Neural cell (in vitro differentiated cells): ENCODE measurements at regions not wholly inside any gene's neighbourhood (a gene's known extent, or its start where the extent isn't known, plus 50 kb on each side); places are given as distances from the start of the nearest gene placed in this dataset.

ENCODE experiments used
- H2AFZ ChIP-seq: fragments of 200-600, 300-800 bp; sonication (generic), shearing (Covaris generic); 2 replicates; pipeline ENCODE4 v1.6.0; 2014; ENCODE audit warnings: low read depth, mild to moderate bottlenecking, antibody characterized with exemption, low read length, moderate library complexity
- H3F3A ChIP-seq: fragments of 200-600 bp; shearing (Covaris generic); 2 replicates; pipeline ENCODE4 v1.6.1; 2016; ENCODE audit warnings: mild to moderate bottlenecking, moderate library complexity, mixed read lengths, antibody characterized with exemption, low read length; ENCODE audit not compliant: insufficient read depth, poor library complexity, severe bottlenecking
- H3K27ac ChIP-seq: fragments of 200-600, 300-800 bp; sonication (generic), shearing (Covaris generic); 2 replicates; pipeline ENCODE4 v1.5.1; 2014; ENCODE audit warnings: mild to moderate bottlenecking, low read length, moderate library complexity
- H3K27me3 ChIP-seq: fragments of 300-800, 200-600 bp; sonication (generic), shearing (Covaris generic); 2 replicates; pipeline ENCODE4 v1.6.0; 2014; ENCODE audit warnings: mild to moderate bottlenecking, low read depth, low read length, moderate library complexity; ENCODE audit not compliant: insufficient read depth
- H3K36me3 ChIP-seq: fragments of 300-800, 200-600 bp; sonication (generic), shearing (Covaris generic); 2 replicates; pipeline ENCODE4 v1.5.1; 2014; ENCODE audit warnings: mild to moderate bottlenecking, antibody characterized with exemption, low read length, moderate library complexity; ENCODE audit not compliant: insufficient read depth
- H3K4me2 ChIP-seq: fragments of 300-800, 200-600 bp; sonication (generic), shearing (Covaris generic); 2 replicates; pipeline ENCODE4 v1.6.0; 2014; ENCODE audit warnings: mild to moderate bottlenecking, low read length
- H3K4me3 ChIP-seq: fragments of 300-800, 200-600 bp; sonication (generic), shearing (Covaris generic); 2 replicates; pipeline ENCODE4 v1.5.1; 2014; ENCODE audit warnings: mild to moderate bottlenecking, low read length, moderate library complexity
- H3K79me2 ChIP-seq: fragments of 200-600 bp; shearing (Covaris generic); replicated peaks from 2 replicates; pipeline ENCODE4 v1.6.0; 2014; ENCODE audit warnings: mild to moderate bottlenecking, low read length, moderate library complexity; ENCODE audit not compliant: insufficient read depth
- H3K9ac ChIP-seq: fragments of 300-800, 200-600 bp; sonication (generic), shearing (Covaris generic); 2 replicates; pipeline ENCODE4 v1.6.1; 2016; ENCODE audit warnings: mild to moderate bottlenecking, low read length, mixed read lengths
- H3K9me2 ChIP-seq: fragments of 200-600 bp; shearing (Covaris generic); 2 replicates; pipeline ENCODE4 v1.6.1; 2016; ENCODE audit warnings: mild to moderate bottlenecking, low read length, mixed read lengths; ENCODE audit not compliant: insufficient read depth
- H3K9me3 ChIP-seq: fragments of 200-600, 300-800 bp; sonication (generic), shearing (Covaris generic); 2 replicates; pipeline ENCODE4 v1.6.1; 2016; ENCODE audit warnings: mild to moderate bottlenecking, mixed run types, low read length, moderate library complexity, mixed read lengths
- H4K20me1 ChIP-seq: fragments of 200-600 bp; shearing (Covaris generic); 2 replicates; pipeline ENCODE4 v1.6.1; 2016; ENCODE audit warnings: mild to moderate bottlenecking, mixed run types; ENCODE audit not compliant: insufficient read depth
- EP300 ChIP-seq: fragments of 450-650 bp; conservative IDR thresholded peaks from 2 replicates; pipeline ENCODE4 v1.6.1; 2014; ENCODE audit warnings: antibody characterized with exemption, mild to moderate bottlenecking, moderate library complexity; ENCODE audit not compliant: poor library complexity, severe bottlenecking
- EZH2 ChIP-seq: fragments of 200-600, 300-800 bp; shearing (Covaris generic), sonication (generic); IDR thresholded peaks from 2 replicates; pipeline ENCODE4 v1.6.1; 2014; ENCODE audit warnings: antibody characterized with exemption, low read length, borderline replicate concordance, mild to moderate bottlenecking; ENCODE audit not compliant: insufficient read depth, poor library complexity, severe bottlenecking
- MXI1 ChIP-seq: fragments of 450-650 bp; conservative IDR thresholded peaks from 2 replicates; pipeline ENCODE4 v1.6.1; 2014; ENCODE audit warnings: antibody characterized with exemption, mild to moderate bottlenecking; ENCODE audit not compliant: poor library complexity, severe bottlenecking
- POLR2AphosphoS5 ChIP-seq: IDR thresholded peaks from 2 replicates; pipeline ENCODE4 v1.6.1; 2012
- RAD21 ChIP-seq: fragments of 450-650 bp; conservative IDR thresholded peaks from 2 replicates; pipeline ENCODE4 v1.6.1; 2014; ENCODE audit warnings: antibody characterized with exemption, mild to moderate bottlenecking, moderate library complexity
- SMC3 ChIP-seq: fragments of 450-650 bp; conservative IDR thresholded peaks from 2 replicates; pipeline ENCODE4 v1.6.1; 2014; ENCODE audit warnings: antibody characterized with exemption, mild to moderate bottlenecking, moderate library complexity; ENCODE audit not compliant: poor library complexity
- TAF1 ChIP-seq: IDR thresholded peaks from 2 replicates; pipeline ENCODE4 v1.6.1; 2012; ENCODE audit warnings: low read depth
- TF ChIP-seq, protein P1 (sequence below): IDR thresholded peaks from 2 replicates; pipeline ENCODE4 v1.6.1; 2012; ENCODE audit warnings: borderline replicate concordance
- TF ChIP-seq, protein P2 (sequence below): fragments of 450-650 bp; IDR thresholded peaks from 2 replicates; pipeline ENCODE4 v1.5.1; 2014; ENCODE audit warnings: antibody characterized with exemption, mild to moderate bottlenecking, moderate library complexity; ENCODE audit not compliant: poor library complexity, severe bottlenecking

DNA sequence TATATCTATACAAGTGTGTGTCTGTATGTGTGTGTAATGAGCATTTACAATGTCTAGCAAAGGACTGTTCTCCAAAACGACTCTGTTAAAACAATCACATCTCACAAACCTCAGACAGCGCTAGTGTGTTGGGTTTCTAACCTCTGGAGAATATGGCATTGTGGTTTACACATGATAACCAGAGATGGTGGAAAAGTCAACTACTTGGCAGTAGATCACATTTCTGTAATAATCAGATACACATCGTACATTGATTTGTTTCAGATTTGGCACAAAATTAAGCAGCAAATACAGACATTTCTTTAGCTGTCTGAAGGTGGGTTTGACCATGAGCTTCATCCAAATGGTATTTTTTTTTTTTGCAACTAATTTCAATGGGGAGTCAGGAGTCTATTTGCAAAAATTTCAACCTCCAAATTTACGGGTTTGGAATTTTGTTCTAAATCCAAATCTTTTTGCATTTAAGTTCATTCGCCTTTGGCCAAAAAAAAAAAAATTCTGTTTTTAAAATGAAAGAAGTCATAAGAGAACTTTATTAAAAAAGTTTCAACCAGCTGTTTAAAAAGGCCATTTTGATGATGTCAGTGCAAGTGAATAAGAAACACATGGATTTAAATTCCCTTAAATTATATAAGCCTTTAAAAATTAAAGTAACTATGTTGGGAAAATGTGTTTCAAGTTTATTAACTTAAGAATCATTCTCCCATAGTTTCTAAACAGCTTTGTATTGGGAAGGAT is 127.8 kb downstream of the TMEM26 start:
- Histone ChIP-seq H3K4me2 (no peak overlapping the region), H2AFZ (no peak overlapping the region)
- TF ChIP-seq EZH2 = no peak
- TF ChIP-seq MXI1 = no peak
- TF ChIP-seq POLR2AphosphoS5 = no peak
- TF ChIP-seq EP300 = no peak
- TF ChIP-seq RAD21 = no peak
- TF ChIP-seq, protein P1, sequence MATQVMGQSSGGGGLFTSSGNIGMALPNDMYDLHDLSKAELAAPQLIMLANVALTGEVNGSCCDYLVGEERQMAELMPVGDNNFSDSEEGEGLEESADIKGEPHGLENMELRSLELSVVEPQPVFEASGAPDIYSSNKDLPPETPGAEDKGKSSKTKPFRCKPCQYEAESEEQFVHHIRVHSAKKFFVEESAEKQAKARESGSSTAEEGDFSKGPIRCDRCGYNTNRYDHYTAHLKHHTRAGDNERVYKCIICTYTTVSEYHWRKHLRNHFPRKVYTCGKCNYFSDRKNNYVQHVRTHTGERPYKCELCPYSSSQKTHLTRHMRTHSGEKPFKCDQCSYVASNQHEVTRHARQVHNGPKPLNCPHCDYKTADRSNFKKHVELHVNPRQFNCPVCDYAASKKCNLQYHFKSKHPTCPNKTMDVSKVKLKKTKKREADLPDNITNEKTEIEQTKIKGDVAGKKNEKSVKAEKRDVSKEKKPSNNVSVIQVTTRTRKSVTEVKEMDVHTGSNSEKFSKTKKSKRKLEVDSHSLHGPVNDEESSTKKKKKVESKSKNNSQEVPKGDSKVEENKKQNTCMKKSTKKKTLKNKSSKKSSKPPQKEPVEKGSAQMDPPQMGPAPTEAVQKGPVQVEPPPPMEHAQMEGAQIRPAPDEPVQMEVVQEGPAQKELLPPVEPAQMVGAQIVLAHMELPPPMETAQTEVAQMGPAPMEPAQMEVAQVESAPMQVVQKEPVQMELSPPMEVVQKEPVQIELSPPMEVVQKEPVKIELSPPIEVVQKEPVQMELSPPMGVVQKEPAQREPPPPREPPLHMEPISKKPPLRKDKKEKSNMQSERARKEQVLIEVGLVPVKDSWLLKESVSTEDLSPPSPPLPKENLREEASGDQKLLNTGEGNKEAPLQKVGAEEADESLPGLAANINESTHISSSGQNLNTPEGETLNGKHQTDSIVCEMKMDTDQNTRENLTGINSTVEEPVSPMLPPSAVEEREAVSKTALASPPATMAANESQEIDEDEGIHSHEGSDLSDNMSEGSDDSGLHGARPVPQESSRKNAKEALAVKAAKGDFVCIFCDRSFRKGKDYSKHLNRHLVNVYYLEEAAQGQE = no peak
- TF ChIP-seq SMC3 = no peak
- TF ChIP-seq, protein P2, sequence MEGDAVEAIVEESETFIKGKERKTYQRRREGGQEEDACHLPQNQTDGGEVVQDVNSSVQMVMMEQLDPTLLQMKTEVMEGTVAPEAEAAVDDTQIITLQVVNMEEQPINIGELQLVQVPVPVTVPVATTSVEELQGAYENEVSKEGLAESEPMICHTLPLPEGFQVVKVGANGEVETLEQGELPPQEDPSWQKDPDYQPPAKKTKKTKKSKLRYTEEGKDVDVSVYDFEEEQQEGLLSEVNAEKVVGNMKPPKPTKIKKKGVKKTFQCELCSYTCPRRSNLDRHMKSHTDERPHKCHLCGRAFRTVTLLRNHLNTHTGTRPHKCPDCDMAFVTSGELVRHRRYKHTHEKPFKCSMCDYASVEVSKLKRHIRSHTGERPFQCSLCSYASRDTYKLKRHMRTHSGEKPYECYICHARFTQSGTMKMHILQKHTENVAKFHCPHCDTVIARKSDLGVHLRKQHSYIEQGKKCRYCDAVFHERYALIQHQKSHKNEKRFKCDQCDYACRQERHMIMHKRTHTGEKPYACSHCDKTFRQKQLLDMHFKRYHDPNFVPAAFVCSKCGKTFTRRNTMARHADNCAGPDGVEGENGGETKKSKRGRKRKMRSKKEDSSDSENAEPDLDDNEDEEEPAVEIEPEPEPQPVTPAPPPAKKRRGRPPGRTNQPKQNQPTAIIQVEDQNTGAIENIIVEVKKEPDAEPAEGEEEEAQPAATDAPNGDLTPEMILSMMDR = no peak
- TF ChIP-seq TAF1 = no peak

DNA sequence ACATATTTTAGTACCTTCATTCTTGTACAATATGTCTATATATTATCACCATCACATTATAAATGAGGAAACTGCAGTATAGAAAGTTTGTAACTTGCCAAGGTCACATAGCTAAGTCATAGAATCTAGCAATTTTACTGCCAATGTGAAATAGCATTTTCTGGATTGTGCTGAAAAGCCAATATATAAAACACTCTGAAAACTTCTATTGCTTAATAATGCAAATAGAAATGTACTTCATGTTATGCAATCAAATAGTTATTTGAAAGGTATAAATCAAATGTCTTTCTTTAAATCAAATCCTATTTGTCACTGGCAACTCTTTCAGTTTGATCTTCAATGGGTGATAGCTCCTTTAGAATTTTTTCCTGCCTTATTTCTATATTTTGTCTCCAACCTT is 129.5 kb downstream of the TMEM26 start:
- no peak overlapping the region for H3K4me2 ChIP-seq
- H2AFZ ChIP-seq = no peak overlapping the region
- no peak overlapping the region for H3K27ac ChIP-seq
- TF ChIP-seq RAD21 (no peak), EP300 (no peak), POLR2AphosphoS5 (no peak), MXI1 (no peak), EZH2 (no peak), TAF1 (no peak), SMC3 (no peak)
- TF ChIP-seq, protein P2 = no peak
- TF ChIP-seq, protein P1 = no peak
- no peaks in the 10 kb centered on the region for H3K9me3 ChIP-seq
- H3F3A ChIP-seq = no peaks in the 10 kb centered on the region
- no peaks in the 10 kb centered on the region for H3K36me3 ChIP-seq
- H3K9me2 ChIP-seq = no peaks in the 10 kb centered on the region
- no peak overlapping the region for H3K4me3 ChIP-seq
- H4K20me1 ChIP-seq = no peaks in the 10 kb centered on the region
- H3K79me2 ChIP-seq = no peaks in the 10 kb centered on the region
- H3K9ac ChIP-seq = no peak overlapping the region
- H3K27me3 ChIP-seq = no peaks in the 10 kb centered on the region

More for the DNA sequence above, 127.8 kb downstream of the TMEM26 start:
- Histone ChIP-seq H3K4me3 (no peak overlapping the region), H3K9me2 (no peaks in the 10 kb centered on the region), H3K36me3 (no peaks in the 10 kb centered on the region), H3F3A (no peaks in the 10 kb centered on the region), H3K9me3 (no peaks in the 10 kb centered on the region), H3K79me2 (no peaks in the 10 kb centered on the region), H3K9ac (no peak overlapping the region), H3K27ac (no peak overlapping the region), H3K27me3 (no peaks in the 10 kb centered on the region), H4K20me1 (no peaks in the 10 kb centered on the region)
